AG04449 (cell line): ENCODE measurements at regions not wholly inside any gene's neighbourhood (a gene's known extent, or its start where the extent isn't known, plus 50 kb on each side); places are given as distances from the start of the nearest gene placed in this dataset.

Experiments used
- CTCF ChIA-PET: fragments of 350-600 bp; formaldehyde crosslinking; extraction: SDS; loops from one replicate; lab custom pipeline; 2021; ENCODE audit warnings: antibody characterized with exemption; lab: Yijun Ruan, JAX
- POLR2A ChIA-PET: fragments of 400-600, 350-600 bp; formaldehyde crosslinking; extraction: SDS; loops from one replicate; lab custom pipeline; 2020; ENCODE audit warnings: antibody characterized with exemption, inconsistent platforms; lab: Yijun Ruan, JAX
- DNase-seq: peaks from one replicate; pipeline ENCODE4 v3.0.0-alpha.2; 2010; ENCODE audit warnings: low read depth, low spot score
- H3K4me3 ChIP-seq: 2 replicates; pipeline ENCODE4 v1.5.1; 2011; ENCODE audit warnings: low read depth, mild to moderate bottlenecking, control low read depth, low read length
- TF ChIP-seq, protein P1 (sequence below): IDR thresholded peaks from one replicate; pipeline ENCODE4 v1.5.1; 2011; ENCODE audit warnings: mild to moderate bottlenecking, moderate library complexity, low read length, control low read depth, inconsistent platforms; ENCODE audit not compliant: insufficient read depth; ENCODE audit errors: missing control alignments

- ChIA-PET CTCF (no interaction called here), POLR2A (no interaction called here)
- TF ChIP-seq, protein P1, sequence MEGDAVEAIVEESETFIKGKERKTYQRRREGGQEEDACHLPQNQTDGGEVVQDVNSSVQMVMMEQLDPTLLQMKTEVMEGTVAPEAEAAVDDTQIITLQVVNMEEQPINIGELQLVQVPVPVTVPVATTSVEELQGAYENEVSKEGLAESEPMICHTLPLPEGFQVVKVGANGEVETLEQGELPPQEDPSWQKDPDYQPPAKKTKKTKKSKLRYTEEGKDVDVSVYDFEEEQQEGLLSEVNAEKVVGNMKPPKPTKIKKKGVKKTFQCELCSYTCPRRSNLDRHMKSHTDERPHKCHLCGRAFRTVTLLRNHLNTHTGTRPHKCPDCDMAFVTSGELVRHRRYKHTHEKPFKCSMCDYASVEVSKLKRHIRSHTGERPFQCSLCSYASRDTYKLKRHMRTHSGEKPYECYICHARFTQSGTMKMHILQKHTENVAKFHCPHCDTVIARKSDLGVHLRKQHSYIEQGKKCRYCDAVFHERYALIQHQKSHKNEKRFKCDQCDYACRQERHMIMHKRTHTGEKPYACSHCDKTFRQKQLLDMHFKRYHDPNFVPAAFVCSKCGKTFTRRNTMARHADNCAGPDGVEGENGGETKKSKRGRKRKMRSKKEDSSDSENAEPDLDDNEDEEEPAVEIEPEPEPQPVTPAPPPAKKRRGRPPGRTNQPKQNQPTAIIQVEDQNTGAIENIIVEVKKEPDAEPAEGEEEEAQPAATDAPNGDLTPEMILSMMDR: no peak
- DNase-seq: no peak
- H3K4me3 ChIP-seq: no peak overlapping the region
Measured at GRCh38 chr17:79534851-79535727, 75.8 kb downstream of the RBFOX3 start.

DNA sequence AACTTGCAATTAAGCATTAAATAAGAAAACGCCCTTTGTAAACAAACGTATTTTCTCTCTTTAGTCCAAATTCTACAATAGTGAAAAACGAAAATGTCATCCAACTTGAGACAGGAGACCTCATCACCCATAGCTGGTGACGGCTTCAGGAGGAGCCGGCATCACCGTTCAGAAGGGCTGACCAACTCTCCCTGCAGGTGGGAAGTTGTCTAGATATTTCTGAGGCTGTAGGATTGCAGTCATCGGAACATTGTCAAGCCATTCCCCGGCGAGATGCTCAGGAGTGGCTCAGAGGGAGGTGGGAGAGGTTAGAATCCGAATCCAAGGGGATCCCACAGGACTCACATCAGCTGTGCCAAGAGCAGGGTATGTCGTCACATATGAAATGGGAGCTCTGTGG lies 76.7 kb downstream of the RBFOX3 start:
- POLR2A ChIA-PET: no interaction called here
- CTCF ChIA-PET: no interaction called here
- TF ChIP-seq, protein P1: no peak
- DNase-seq: no peak
- no peak overlapping the region for H3K4me3 ChIP-seq

DNA sequence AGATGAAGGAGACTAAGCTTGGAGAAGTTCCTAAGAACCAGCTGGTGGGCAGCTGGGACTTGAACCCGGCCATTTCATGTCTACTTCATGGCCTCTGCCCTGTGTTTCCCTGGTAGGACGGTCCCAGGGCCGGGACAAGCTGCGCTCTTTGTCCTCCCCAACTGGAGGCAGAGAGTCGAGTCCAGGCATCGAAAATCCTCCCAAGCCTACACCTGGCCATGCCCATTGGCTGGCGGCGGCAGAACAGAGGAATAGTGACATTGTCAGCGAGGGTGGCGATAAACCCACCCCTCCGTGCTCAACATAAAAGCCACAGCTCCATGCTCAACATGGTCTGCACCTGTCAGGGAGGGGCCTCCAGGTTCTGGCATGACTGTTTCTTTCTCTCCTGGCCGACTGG lies 77.7 kb downstream of the RBFOX3 start:
- CTCF ChIA-PET: no interaction called here

DNA sequence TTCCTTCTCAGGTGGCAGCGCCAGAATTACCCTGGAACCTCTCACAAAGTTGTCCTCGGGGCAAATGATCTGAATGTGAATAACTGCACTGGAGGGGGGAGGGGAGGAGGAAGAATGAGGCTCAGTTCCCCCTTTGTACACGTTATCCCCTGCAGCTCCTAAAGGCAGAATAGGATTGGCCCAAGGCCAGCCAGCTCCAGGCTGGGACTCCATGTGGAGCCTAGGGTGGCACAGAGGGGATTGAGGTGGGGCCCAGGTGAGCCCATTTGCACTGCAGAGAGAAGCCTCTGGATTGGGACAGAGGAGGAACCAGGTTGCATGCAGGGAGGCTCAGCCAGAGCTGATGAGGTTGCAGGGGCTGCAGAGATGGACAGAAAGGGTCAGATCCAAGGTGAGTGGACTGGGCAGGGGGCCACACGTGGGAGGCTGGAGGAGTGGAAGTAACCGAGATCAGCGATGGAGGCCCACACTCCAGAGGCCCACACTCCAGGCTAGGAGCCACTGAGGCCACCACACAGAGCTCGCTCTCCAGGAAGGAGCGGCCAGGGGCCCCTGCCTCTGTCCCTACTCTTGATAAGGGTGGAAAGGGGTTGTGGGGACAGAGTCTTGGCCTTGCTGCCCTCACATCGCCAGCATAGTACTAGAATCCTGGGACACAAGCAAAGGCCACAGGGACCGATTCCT lies 78.6 kb downstream of the RBFOX3 start:
- ChIA-PET POLR2A (no interaction called here), CTCF (no interaction called here)
- no peak overlapping the region for H3K4me3 ChIP-seq
- TF ChIP-seq, protein P1: no peak
- DNase-seq: no peak

More for the DNA sequence above, 77.7 kb downstream of the RBFOX3 start:
- H3K4me3 ChIP-seq: no peak overlapping the region
- TF ChIP-seq, protein P1: no peak
- POLR2A ChIA-PET: no interaction called here
- DNase-seq: no peak

DNA sequence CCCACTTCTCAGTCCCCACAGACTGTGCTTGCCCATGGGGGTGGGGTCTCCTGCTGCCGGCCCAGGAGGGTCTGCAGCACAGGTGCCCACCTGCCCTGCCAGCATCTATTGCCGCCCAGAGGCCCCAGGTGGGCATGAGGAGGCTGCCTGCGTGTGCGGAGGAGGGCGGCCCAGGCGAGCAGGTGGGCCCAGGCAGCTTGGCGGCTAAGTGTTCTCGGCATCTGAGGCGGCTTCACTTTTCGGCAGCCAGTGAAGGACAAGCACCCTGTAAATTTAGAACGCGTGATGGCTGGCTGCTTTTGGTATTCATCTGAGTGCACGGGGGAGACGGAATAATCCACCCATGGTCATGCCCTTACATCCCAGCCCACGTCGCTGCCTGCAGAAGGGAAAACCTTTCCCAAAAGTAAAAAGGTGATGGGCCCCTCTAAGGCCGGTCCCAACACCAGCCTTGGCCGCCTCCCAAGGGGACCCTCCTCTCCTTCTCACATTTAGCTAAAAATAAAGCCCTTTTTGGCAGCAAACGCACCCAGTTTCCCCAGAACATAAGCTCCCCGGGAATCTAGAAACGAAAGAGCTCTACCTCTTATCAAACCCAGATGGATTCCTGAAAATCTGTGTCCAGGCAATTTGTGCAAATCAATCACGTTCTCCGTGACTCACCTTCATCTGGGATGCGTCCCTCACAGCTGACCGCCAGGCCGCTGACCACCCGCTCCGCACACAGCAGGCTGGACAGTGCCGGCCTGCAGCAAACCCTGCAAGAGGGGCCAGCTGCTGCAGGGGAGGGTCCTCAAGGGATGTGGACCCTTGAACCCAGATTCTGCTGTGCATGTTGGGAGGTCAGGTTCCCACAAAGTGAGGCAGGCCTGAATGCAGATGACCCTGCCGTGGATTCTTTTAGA lies 79.4 kb downstream of the RBFOX3 start:
- no peak for DNase-seq
- TF ChIP-seq, protein P1: no peak
- ChIA-PET POLR2A (no interaction called here), CTCF (no interaction called here)
- no peak overlapping the region for H3K4me3 ChIP-seq
